HCT116 (cell line): ENCODE measurements at regions not wholly inside any gene's neighbourhood (a gene's known extent, or its start where the extent isn't known, plus 50 kb on each side); places are given as distances from the start of the nearest gene placed in this dataset.
"Not testable (repeated sequence)": the region's sequence is repeated elsewhere in the genome, so short reads cannot be mapped to it uniquely, and the experiment has no call there.

Source experiments
- ATAC-seq: fragments of 200-7000 bp; cut with Tn5 transposase; 2 replicates; pipeline ENCODE4 v1.9.1; 2020; ENCODE audit warnings: mild to moderate bottlenecking, moderate library complexity
- BruUV-seq: library from RNA; stranded (reverse); fragments of 400-500 nt; replicated peaks from 2 replicates; lab custom pipeline; 2021; lab: Mats Ljungman, UMichigan
- CTCF ChIA-PET: fragments of 300-600 bp; sonication (Branson Sonifier 250); formaldehyde crosslinking; loops from one replicate; lab custom pipeline; 2021; ENCODE audit warnings: antibody characterized with exemption; lab: Charles Lee
- POLR2A ChIA-PET: fragments of 300-600, 350-600 bp; sonication (Branson Sonifier 250); formaldehyde crosslinking; loops from one replicate; lab custom pipeline; 2021; ENCODE audit warnings: antibody characterized with exemption; lab: Charles Lee
- RAD21 ChIA-PET, 2 experiments: fragments of 300-600 bp; sonication (Branson Sonifier 250); formaldehyde crosslinking; loops; one replicate each; lab custom pipeline; 2023; ENCODE audit warnings: low total read pairs in 2 of 2; ENCODE audit not compliant: uncharacterized antibody in 2 of 2, unreplicated experiment in 2 of 2, low non-redundant PET in 1 of 2; lab: Charles Lee
- DNase-seq: peaks from one replicate; pipeline ENCODE4 v3.0.0-alpha.2; 2010; ENCODE audit warnings: low read depth, low spot score
- H2AFZ ChIP-seq: fragments of 200-600 bp; shearing (Covaris generic), sonication (generic); 2 replicates; pipeline ENCODE4 v1.6.1; 2017; ENCODE audit warnings: low read depth, mixed run types, mixed read lengths, antibody characterized with exemption, low read length; ENCODE audit not compliant: poor library complexity, severe bottlenecking
- H3K27ac ChIP-seq: 2 replicates; pipeline ENCODE4 v1.5.1; 2012; ENCODE audit warnings: low read depth, low read length
- H3K27me3 ChIP-seq: fragments of 200-600 bp; sonication (generic); 2 replicates; pipeline ENCODE4 v1.6.1; 2016; ENCODE audit warnings: mixed run types, low read length, mixed read lengths; ENCODE audit not compliant: insufficient read depth
- H3K36me3 ChIP-seq, 2 experiments: fragments of 200-500 bp in 1 of 2; fragments of 200-600 bp in 1 of 2; sonication (Bioruptor generic) in 1 of 2; sonication (generic) in 1 of 2; 2 replicates each; pipeline versions ENCODE4 v1.5.1 to v1.6.1; 2014 to 2016; ENCODE audit warnings: low read length in 2 of 2, inconsistent platforms in 1 of 2, mixed read lengths in 1 of 2, mixed run types in 1 of 2; ENCODE audit not compliant: insufficient read depth in 2 of 2, control insufficient read depth in 1 of 2
- H3K4me1 ChIP-seq, 2 experiments: fragments of 200-600 bp in 1 of 2; sonication (generic) in 1 of 2; 2 replicates each; pipeline versions ENCODE4 v1.5.1 to v1.6.1; 2012 to 2017; ENCODE audit warnings: low read length in 2 of 2, inconsistent platforms in 1 of 2, mild to moderate bottlenecking in 1 of 2, mixed read lengths in 1 of 2, mixed run types in 1 of 2, moderate library complexity in 1 of 2; ENCODE audit not compliant: insufficient read depth in 2 of 2, control insufficient read depth in 1 of 2
- H3K4me2 ChIP-seq: fragments of 200-600 bp; sonication (generic); 2 replicates; pipeline ENCODE4 v1.6.1; 2017; ENCODE audit warnings: mixed run types, low read length, mixed read lengths
- H3K4me3 ChIP-seq, 2 experiments: fragments of 200-600 bp in 1 of 2; sonication (generic) in 1 of 2; replicated peaks in 1 of 2; 2 replicates each; pipeline ENCODE4 v1.5.1; 2011 to 2016; ENCODE audit warnings: low read length in 2 of 2, control low read depth in 1 of 2, low read depth in 1 of 2, mild to moderate bottlenecking in 1 of 2, mixed read lengths in 1 of 2, mixed run types in 1 of 2
- H3K79me2 ChIP-seq: fragments of 200-600 bp; sonication (generic); 2 replicates; pipeline ENCODE4 v1.6.1; 2017; ENCODE audit warnings: mild to moderate bottlenecking, mixed run types, low read length, moderate library complexity, mixed read lengths; ENCODE audit not compliant: insufficient read depth
- H3K9ac ChIP-seq: fragments of 200-600 bp; sonication (generic); 2 replicates; pipeline ENCODE4 v1.6.1; 2016; ENCODE audit warnings: low read length, mixed read lengths
- H3K9me2 ChIP-seq: fragments of 200-600 bp; sonication (generic), shearing (Covaris generic); 2 replicates; pipeline ENCODE4 v1.6.1; 2017; ENCODE audit warnings: mixed run types, mild to moderate bottlenecking, moderate library complexity; ENCODE audit not compliant: insufficient read depth
- H3K9me3 ChIP-seq, 2 experiments: fragments of 200-500 bp in 1 of 2; fragments of 200-600 bp in 1 of 2; sonication (Bioruptor generic) in 1 of 2; sonication (generic) in 1 of 2; 2 replicates each; pipeline ENCODE4 v1.6.1; 2014 to 2017; ENCODE audit warnings: low read length in 2 of 2, mixed read lengths in 2 of 2, inconsistent platforms in 1 of 2, low read depth in 1 of 2, mild to moderate bottlenecking in 1 of 2, mixed run types in 1 of 2, moderate library complexity in 1 of 2; ENCODE audit not compliant: control insufficient read depth in 1 of 2, insufficient read depth in 1 of 2
- H4K20me1 ChIP-seq: fragments of 200-600 bp; sonication (generic), shearing (Covaris generic); 2 replicates; pipeline ENCODE4 v1.6.1; 2017; ENCODE audit warnings: mixed run types, mild to moderate bottlenecking, moderate library complexity; ENCODE audit not compliant: insufficient read depth
- EGR1 ChIP-seq: IDR thresholded peaks from 2 replicates; pipeline ENCODE4 v1.6.1; 2012; ENCODE audit warnings: low read depth
- ELF1 ChIP-seq: IDR thresholded peaks from 2 replicates; pipeline ENCODE4 v1.6.1; 2012; ENCODE audit warnings: low read depth, borderline replicate concordance
- FOSL1 ChIP-seq: IDR thresholded peaks from 2 replicates; pipeline ENCODE4 v1.6.1; 2012; ENCODE audit warnings: low read depth
- POLR2AphosphoS5 ChIP-seq: IDR thresholded peaks from 2 replicates; pipeline ENCODE4 v1.6.1; 2011; ENCODE audit warnings: mild to moderate bottlenecking, low read depth, low read length, moderate library complexity
- SIN3A ChIP-seq: IDR thresholded peaks from 2 replicates; pipeline ENCODE4 v1.6.1; 2012; ENCODE audit warnings: low read depth
- SP1 ChIP-seq: IDR thresholded peaks from 2 replicates; pipeline ENCODE4 v1.6.1; 2012; ENCODE audit warnings: low read depth
- TCF7L2 ChIP-seq: IDR thresholded peaks from 2 replicates; pipeline ENCODE4 v1.7.0; 2011; ENCODE audit warnings: borderline replicate concordance, inconsistent platforms; ENCODE audit not compliant: insufficient read depth, insufficient read length; ENCODE audit errors: extremely low read depth
- YY1 ChIP-seq: IDR thresholded peaks from 2 replicates; pipeline ENCODE4 v1.6.1; 2011; ENCODE audit warnings: low read length, low read depth, moderate library complexity, mild to moderate bottlenecking; ENCODE audit not compliant: insufficient replicate concordance; ENCODE audit errors: extremely low read depth
- ZNF274 ChIP-seq: fragments of 200-500 bp; sonication (Bioruptor generic); IDR thresholded peaks from 2 replicates; pipeline ENCODE4 v1.6.1; 2014; ENCODE audit warnings: mild to moderate bottlenecking, low read depth, low read length, inconsistent platforms
- intact Hi-C: fragments of 100-400 bp; cut with micrococcal nuclease; formaldehyde crosslinking; loops from 2 replicates; pipeline ENCODE4 v1.10.0; 2022
- TF ChIP-seq, protein P1 (sequence below): IDR thresholded peaks from 2 replicates; pipeline ENCODE4 v1.6.1; 2011; ENCODE audit warnings: mild to moderate bottlenecking, low read length, moderate library complexity; ENCODE audit not compliant: insufficient replicate concordance; ENCODE audit errors: extremely low read depth
- TF ChIP-seq, protein P2 (sequence below): IDR thresholded peaks from 2 replicates; pipeline ENCODE4 v1.6.1; 2012
- TF ChIP-seq, protein P3 (sequence below): IDR thresholded peaks from 2 replicates; pipeline ENCODE4 v1.6.1; 2012

DNA sequence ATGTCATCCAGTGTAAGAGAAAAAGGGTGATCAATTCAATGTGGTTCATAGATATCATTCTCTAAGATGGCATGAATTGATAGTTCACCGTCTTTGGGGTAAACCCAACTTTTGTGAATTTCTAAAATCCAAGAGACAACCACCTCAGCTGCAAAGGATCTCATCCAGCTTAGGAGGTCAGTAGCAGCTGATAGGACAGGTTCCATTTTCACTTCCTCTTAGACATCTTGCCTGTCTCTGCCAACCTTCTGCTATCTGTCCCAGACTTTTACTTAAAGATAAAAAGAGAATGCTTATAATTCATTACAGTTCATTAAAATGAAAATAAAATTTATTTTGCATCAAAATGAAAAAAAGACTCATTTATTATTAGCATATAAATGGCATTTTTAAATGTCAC lies 468.2 kb downstream of the XYLT1 start (continued):
- TF ChIP-seq, protein P1, sequence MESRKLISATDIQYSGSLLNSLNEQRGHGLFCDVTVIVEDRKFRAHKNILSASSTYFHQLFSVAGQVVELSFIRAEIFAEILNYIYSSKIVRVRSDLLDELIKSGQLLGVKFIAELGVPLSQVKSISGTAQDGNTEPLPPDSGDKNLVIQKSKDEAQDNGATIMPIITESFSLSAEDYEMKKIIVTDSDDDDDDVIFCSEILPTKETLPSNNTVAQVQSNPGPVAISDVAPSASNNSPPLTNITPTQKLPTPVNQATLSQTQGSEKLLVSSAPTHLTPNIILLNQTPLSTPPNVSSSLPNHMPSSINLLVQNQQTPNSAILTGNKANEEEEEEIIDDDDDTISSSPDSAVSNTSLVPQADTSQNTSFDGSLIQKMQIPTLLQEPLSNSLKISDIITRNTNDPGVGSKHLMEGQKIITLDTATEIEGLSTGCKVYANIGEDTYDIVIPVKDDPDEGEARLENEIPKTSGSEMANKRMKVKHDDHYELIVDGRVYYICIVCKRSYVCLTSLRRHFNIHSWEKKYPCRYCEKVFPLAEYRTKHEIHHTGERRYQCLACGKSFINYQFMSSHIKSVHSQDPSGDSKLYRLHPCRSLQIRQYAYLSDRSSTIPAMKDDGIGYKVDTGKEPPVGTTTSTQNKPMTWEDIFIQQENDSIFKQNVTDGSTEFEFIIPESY: no peak
- TF ChIP-seq TCF7L2: no peak
- no peak for TF ChIP-seq YY1

DNA sequence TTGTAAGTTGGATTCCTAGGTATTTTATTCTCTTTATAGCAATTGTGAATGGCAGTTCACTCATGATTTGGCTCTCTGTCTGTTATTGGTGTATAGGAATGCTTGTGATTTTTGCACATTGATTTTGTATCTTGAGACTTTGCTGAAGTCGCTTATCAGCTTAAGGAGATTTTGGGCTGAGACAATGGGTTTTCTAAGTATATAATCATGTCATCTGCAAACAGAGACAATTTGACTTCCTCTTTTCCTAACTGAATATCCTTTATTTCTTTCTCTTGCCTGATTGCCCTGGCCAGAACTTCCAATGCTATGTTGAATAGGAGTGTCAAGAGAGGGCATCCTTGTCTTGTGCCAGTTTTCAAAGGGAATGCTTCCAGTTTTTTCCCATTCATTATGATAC lies 464.8 kb downstream of the XYLT1 start:
- BruUV-seq, H3K9me3 ChIP-seq, H3K36me3 ChIP-seq, intact Hi-C loops, H3K79me2 ChIP-seq, CTCF ChIA-PET, H3K4me2 ChIP-seq, RAD21 ChIA-PET, DNase-seq, POLR2A ChIA-PET, H3K4me3 ChIP-seq, H3K27ac ChIP-seq, H4K20me1 ChIP-seq, H3K9ac ChIP-seq, H3K27me3 ChIP-seq, H3K9me2 ChIP-seq, H3K4me1 ChIP-seq, H2AFZ ChIP-seq, ATAC-seq: not testable (repeated sequence)

DNA sequence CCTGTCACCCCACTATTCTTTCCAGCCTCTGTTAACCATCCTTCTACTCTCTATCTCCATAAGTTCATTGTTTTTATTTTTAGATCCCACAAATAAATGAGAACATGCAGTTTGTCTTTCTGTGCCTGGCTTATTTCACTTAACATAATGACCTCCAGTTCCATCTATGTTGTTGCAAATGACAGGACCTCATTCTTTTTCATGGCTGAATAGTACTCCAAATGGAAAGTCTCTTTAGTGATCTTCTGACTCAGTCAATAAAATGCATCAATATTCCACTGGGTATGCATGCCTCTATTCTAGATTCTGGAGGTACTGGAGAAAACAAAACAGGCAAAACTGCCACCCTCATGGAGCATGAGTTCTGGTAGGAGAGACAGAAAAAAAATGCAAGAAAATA lies 459.0 kb downstream of the XYLT1 start:
- H3K79me2 ChIP-seq: no peaks in the 10 kb centered on the region
- no peak overlapping the region for H3K4me2 ChIP-seq
- H3K9me2 ChIP-seq: no peaks in the 10 kb centered on the region
- H3K9ac ChIP-seq: no peak overlapping the region
- RAD21 ChIA-PET: no interaction called here
- TF ChIP-seq, protein P2, sequence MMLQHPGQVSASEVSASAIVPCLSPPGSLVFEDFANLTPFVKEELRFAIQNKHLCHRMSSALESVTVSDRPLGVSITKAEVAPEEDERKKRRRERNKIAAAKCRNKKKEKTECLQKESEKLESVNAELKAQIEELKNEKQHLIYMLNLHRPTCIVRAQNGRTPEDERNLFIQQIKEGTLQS: no peak
- TF ChIP-seq ELF1 (no peak), FOSL1 (no peak), POLR2AphosphoS5 (no peak), SP1 (no peak), ZNF274 (no peak), EGR1 (no peak), SIN3A (no peak)
- TF ChIP-seq, protein P3, sequence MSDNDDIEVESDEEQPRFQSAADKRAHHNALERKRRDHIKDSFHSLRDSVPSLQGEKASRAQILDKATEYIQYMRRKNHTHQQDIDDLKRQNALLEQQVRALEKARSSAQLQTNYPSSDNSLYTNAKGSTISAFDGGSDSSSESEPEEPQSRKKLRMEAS: no peak
- DNase-seq (no peak), ATAC-seq (no peak)
- no peaks in the 10 kb centered on the region for H3K9me3 ChIP-seq
- intact Hi-C loops: no loop called here
- H3K27ac ChIP-seq: no peak overlapping the region
- CTCF ChIA-PET: no interaction called here
- H3K4me3 ChIP-seq: no peak overlapping the region
- POLR2A ChIA-PET: no interaction called here
- no peaks in the 10 kb centered on the region for H4K20me1 ChIP-seq
- no peaks in the 10 kb centered on the region for H3K4me1 ChIP-seq
- H3K36me3 ChIP-seq: no peaks in the 10 kb centered on the region
- no peaks in the 10 kb centered on the region for H3K27me3 ChIP-seq
- no peak overlapping the region for H2AFZ ChIP-seq
- no TSS peak for BruUV-seq
